DMS114 treated with DMSO at 0.1 percent for 48 hours (cell line): ENCODE measurements at regions not wholly inside any gene's neighbourhood (a gene's known extent, or its start where the extent isn't known, plus 50 kb on each side); places are given as distances from the start of the nearest gene placed in this dataset.
A peak's percentile ranks its signal among the peaks of the same experiment; 100 is the strongest.

ENCODE experiments used
- DNase-seq: peaks from one replicate; lab custom pipeline; 2025; ENCODE audit not compliant: unreplicated experiment; lab: John Stamatoyannopoulos, UW

- no peak for DNase-seq
Measured at GRCh38 chr18:41756141-41756540, 198.9 kb upstream of the PIK3C3 start.

- DNase-seq, result no peak
Measured at GRCh38 chr18:41754332-41754731, 200.7 kb upstream of the PIK3C3 start.

- DNase-seq, result no peak
Measured at GRCh38 chr18:41753826-41754225, 201.2 kb upstream of the PIK3C3 start.

GRCh38 chr18:41752826-41753225 lies 202.2 kb upstream of the PIK3C3 start:
- no peak for DNase-seq

GRCh38 chr18:41751652-41752051 lies 203.4 kb upstream of the PIK3C3 start:
- DNase-seq, result no peak

- no peak for DNase-seq
Measured at GRCh38 chr18:41751161-41751560, 203.9 kb upstream of the PIK3C3 start.

- no peak for DNase-seq
Measured at GRCh38 chr18:41747723-41748242, 207.3 kb upstream of the PIK3C3 start.

GRCh38 chr18:41745166-41746049 lies 209.6 kb upstream of the PIK3C3 start:
- DNase-seq, result peak; percentile 48

- no peak for DNase-seq
Measured at GRCh38 chr18:41744421-41745030, 210.5 kb upstream of the PIK3C3 start.

GRCh38 chr18:41737218-41737617 lies 217.8 kb upstream of the PIK3C3 start:
- DNase-seq, result no peak

- DNase-seq, result no peak
Measured at GRCh38 chr18:41734917-41735316, 220.1 kb upstream of the PIK3C3 start.

- DNase-seq, result no peak
Measured at GRCh38 chr18:41732356-41732755, 222.7 kb upstream of the PIK3C3 start.

- no peak for DNase-seq
Measured at GRCh38 chr18:41731884-41732283, 223.2 kb upstream of the PIK3C3 start.

GRCh38 chr18:41724195-41724594 lies 230.8 kb upstream of the PIK3C3 start:
- DNase-seq, result no peak

GRCh38 chr18:41721103-41721790 lies 233.8 kb upstream of the PIK3C3 start:
- DNase-seq, result no peak

- no peak for DNase-seq
Measured at GRCh38 chr18:41720226-41720625, 234.8 kb upstream of the PIK3C3 start.

GRCh38 chr18:41719808-41720207 lies 235.2 kb upstream of the PIK3C3 start:
- no peak for DNase-seq

- no peak for DNase-seq
Measured at GRCh38 chr18:41714872-41715271, 240.2 kb upstream of the PIK3C3 start.

- DNase-seq, result no peak
Measured at GRCh38 chr18:41713969-41714825, 240.8 kb upstream of the PIK3C3 start.

- DNase-seq, result no peak
Measured at GRCh38 chr18:41706301-41706700, 248.7 kb upstream of the PIK3C3 start.
